SU-DHL-6 (cell line): ENCODE measurements at regions not wholly inside any gene's neighbourhood (a gene's known extent, or its start where the extent isn't known, plus 50 kb on each side); places are given as distances from the start of the nearest gene placed in this dataset.

Experiments used
- EZH2phosphoT487 ChIP-seq: fragments of 200-600 bp; sonication (generic), shearing (Covaris generic); conservative IDR thresholded peaks from 2 replicates; pipeline ENCODE4 v1.6.1; 2018; ENCODE audit warnings: mild to moderate bottlenecking, antibody characterized with exemption, low read length, moderate library complexity, mixed read lengths
- TF ChIP-seq, protein P1 (sequence below): fragments of 200-600 bp; sonication (generic); IDR thresholded peaks from one replicate; pipeline ENCODE4 v1.5.1; 2017; ENCODE audit warnings: antibody characterized with exemption, mild to moderate bottlenecking, low read length, moderate library complexity; ENCODE audit not compliant: insufficient read depth, poor library complexity, severe bottlenecking

DNA sequence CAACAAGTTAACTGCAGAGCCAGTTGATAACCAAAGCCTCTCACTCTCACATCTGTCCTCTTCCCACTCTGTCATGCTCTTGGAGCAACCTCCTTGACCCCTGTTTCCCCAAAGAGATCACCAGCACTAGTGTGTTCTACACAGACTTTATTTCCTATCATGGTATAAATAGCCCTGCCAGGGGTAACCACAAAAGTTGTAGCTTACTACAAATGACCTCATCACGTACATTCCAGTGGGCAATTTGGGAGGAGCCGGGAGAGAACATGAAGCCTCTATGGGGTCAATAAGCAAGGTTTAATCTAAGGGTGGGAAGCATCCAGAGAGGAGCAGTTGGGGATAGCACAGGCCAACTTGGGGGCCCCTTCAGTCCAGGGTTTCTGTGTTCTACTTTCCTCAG is 186.5 kb downstream of the KCNA5 start:
- TF ChIP-seq, protein P1, sequence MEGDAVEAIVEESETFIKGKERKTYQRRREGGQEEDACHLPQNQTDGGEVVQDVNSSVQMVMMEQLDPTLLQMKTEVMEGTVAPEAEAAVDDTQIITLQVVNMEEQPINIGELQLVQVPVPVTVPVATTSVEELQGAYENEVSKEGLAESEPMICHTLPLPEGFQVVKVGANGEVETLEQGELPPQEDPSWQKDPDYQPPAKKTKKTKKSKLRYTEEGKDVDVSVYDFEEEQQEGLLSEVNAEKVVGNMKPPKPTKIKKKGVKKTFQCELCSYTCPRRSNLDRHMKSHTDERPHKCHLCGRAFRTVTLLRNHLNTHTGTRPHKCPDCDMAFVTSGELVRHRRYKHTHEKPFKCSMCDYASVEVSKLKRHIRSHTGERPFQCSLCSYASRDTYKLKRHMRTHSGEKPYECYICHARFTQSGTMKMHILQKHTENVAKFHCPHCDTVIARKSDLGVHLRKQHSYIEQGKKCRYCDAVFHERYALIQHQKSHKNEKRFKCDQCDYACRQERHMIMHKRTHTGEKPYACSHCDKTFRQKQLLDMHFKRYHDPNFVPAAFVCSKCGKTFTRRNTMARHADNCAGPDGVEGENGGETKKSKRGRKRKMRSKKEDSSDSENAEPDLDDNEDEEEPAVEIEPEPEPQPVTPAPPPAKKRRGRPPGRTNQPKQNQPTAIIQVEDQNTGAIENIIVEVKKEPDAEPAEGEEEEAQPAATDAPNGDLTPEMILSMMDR, result no peak
- TF ChIP-seq EZH2phosphoT487, result no peak
